ENCODE measurements at regions not wholly inside any gene's neighbourhood (a gene's known extent, or its start where the extent isn't known, plus 50 kb on each side); places are given as distances from the start of the nearest gene placed in this dataset.

DNA sequence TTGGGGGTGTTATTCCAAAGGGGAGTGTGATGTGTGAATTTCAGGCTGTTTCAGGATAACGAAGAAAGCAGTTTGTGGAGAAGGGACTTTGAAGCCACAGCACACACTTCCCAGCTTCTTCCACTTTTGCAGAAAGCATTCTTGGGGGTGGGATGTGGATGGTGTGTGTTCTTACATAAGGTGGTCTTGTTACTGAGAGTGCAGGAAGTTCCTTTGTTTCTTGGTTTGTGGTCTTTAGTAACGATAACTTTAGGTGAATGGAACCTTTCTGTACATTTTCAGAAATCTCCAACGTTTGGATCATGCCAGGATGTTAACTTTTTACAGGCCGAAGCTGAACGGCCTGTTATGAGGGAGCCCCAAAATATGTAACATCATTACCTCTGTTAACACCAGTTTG lies 251.8 kb downstream of the KCNRG start:
- TF ChIP-seq, protein P1, sequence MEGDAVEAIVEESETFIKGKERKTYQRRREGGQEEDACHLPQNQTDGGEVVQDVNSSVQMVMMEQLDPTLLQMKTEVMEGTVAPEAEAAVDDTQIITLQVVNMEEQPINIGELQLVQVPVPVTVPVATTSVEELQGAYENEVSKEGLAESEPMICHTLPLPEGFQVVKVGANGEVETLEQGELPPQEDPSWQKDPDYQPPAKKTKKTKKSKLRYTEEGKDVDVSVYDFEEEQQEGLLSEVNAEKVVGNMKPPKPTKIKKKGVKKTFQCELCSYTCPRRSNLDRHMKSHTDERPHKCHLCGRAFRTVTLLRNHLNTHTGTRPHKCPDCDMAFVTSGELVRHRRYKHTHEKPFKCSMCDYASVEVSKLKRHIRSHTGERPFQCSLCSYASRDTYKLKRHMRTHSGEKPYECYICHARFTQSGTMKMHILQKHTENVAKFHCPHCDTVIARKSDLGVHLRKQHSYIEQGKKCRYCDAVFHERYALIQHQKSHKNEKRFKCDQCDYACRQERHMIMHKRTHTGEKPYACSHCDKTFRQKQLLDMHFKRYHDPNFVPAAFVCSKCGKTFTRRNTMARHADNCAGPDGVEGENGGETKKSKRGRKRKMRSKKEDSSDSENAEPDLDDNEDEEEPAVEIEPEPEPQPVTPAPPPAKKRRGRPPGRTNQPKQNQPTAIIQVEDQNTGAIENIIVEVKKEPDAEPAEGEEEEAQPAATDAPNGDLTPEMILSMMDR (IDR thresholded peaks at IDR 0.05), result no peak
- TF ChIP-seq EP300 (IDR thresholded peaks at IDR 0.05), result no peak
- TF ChIP-seq POLR2AphosphoS5 (IDR thresholded peaks at IDR 0.05), result no peak
- no peak for TF ChIP-seq POLR2A (IDR thresholded peaks at IDR 0.05; ENCODE audit: low read depth)

All from esophagus muscularis mucosa (tissue), 4 donors.